KMS-11 (cell line): ENCODE measurements at regions not wholly inside any gene's neighbourhood (a gene's known extent, or its start where the extent isn't known, plus 50 kb on each side); places are given as distances from the start of the nearest gene placed in this dataset.

Experiments
- H2AFZ ChIP-seq: fragments of 200-600 bp; sonication (generic); 2 replicates; pipeline ENCODE4 v1.6.1; 2016; ENCODE audit warnings: antibody characterized with exemption, mixed run types, low read depth
- H3K27ac ChIP-seq: fragments of 200-600 bp; sonication (generic); 2 replicates; pipeline ENCODE4 v1.6.1; 2016; ENCODE audit warnings: mild to moderate bottlenecking, mixed run types
- H3K27me3 ChIP-seq: fragments of 200-600 bp; sonication (generic); 2 replicates; pipeline ENCODE4 v1.6.1; 2017; ENCODE audit warnings: mild to moderate bottlenecking, low read depth, mixed run types, moderate library complexity; ENCODE audit not compliant: insufficient read depth
- H3K36me3 ChIP-seq: fragments of 200-600 bp; sonication (generic); 2 replicates; pipeline ENCODE4 v1.6.1; 2017; ENCODE audit warnings: mild to moderate bottlenecking, mixed run types; ENCODE audit not compliant: insufficient read depth
- H3K4me1 ChIP-seq: fragments of 200-600 bp; sonication (generic); 2 replicates; pipeline ENCODE4 v1.6.1; 2016; ENCODE audit warnings: mild to moderate bottlenecking, low read depth, mixed run types; ENCODE audit not compliant: poor library complexity, severe bottlenecking
- H3K4me2 ChIP-seq: fragments of 200-600 bp; sonication (generic); 2 replicates; pipeline ENCODE4 v1.7.0; 2016; ENCODE audit warnings: mild to moderate bottlenecking, mixed run types
- H3K4me3 ChIP-seq: fragments of 200-600 bp; sonication (generic); IDR thresholded peaks from 2 replicates; pipeline ENCODE4 v1.6.1; 2017; ENCODE audit warnings: low read depth, low read length, mixed read lengths; ENCODE audit not compliant: insufficient read depth
- H3K79me2 ChIP-seq: fragments of 200-600 bp; sonication (generic); 2 replicates; pipeline ENCODE4 v1.6.1; 2016; ENCODE audit warnings: low read depth, mixed run types; ENCODE audit not compliant: insufficient read depth
- H3K9ac ChIP-seq: fragments of 200-600 bp; sonication (generic); 2 replicates; pipeline ENCODE4 v1.6.1; 2016; ENCODE audit warnings: mild to moderate bottlenecking, mixed run types
- H4K20me1 ChIP-seq: fragments of 200-600 bp; sonication (generic); 2 replicates; pipeline ENCODE4 v1.6.1; 2016; ENCODE audit warnings: mild to moderate bottlenecking, mixed run types; ENCODE audit not compliant: insufficient read depth
- CTCF ChIP-seq: fragments of 200-600 bp; sonication (generic); conservative IDR thresholded peaks from 2 replicates; pipeline ENCODE4 v1.6.1; 2017; ENCODE audit warnings: low read depth, mild to moderate bottlenecking, antibody characterized with exemption, low read length, moderate library complexity, mixed read lengths

DNA sequence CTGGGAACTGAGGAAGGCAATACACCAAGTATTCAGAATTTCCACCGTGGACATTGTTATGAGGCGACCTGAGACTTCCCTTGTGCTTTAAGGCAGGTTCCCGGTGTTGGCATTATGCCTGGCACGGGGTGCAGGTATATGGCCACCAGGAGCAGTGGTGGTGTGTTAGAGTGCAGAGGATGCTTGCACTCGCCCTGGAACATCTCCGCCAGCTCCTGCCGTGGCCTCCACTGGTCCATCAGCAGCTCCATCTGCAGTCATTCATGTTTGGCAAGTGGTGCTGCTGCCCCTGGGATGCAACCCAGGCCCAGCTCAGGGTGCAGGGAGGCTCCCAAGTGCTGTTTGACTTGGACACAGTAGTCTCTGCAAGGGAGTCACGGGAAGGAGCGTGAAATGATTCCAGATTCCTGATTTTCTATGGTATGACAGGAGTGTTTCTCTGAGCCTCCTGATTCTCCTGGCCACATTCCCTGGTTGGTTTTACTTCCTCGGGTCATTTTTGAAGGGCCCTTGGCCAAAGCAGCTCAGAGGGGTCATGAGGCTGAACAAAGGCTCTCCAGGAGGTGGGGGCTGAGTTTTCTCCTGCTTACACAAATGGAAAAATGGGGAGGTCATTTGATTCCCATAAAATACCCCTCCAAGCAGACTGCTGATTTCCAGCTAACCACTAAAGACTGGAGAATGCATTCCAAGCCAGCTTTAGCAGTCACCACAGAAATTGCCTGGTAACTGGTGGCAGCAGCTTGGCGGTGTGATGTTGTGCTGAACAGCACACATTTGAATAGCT, 60.4 kb upstream of the PSEN2 start:
- H4K20me1 ChIP-seq: no peaks in the 10 kb centered on the region
- no peak for TF ChIP-seq CTCF
- no peak overlapping the region for H3K4me3 ChIP-seq
- H3K36me3 ChIP-seq: no peaks in the 10 kb centered on the region
- H3K4me1 ChIP-seq: no peaks in the 10 kb centered on the region
- no peak overlapping the region for H3K27ac ChIP-seq
- no peak overlapping the region for H3K9ac ChIP-seq
- H2AFZ ChIP-seq: no peak overlapping the region
- H3K27me3 ChIP-seq: no peaks in the 10 kb centered on the region
- H3K4me2 ChIP-seq: no peak overlapping the region
- no peaks in the 10 kb centered on the region for H3K79me2 ChIP-seq

GRCh38 chr1:226808501-226808900, 61.9 kb upstream of the PSEN2 start:
- H3K9ac ChIP-seq: no peak overlapping the region
- no peaks in the 10 kb centered on the region for H3K79me2 ChIP-seq
- H4K20me1 ChIP-seq: no peaks in the 10 kb centered on the region
- TF ChIP-seq CTCF: no peak
- no peaks in the 10 kb centered on the region for H3K4me1 ChIP-seq
- no peak overlapping the region for H3K27ac ChIP-seq
- no peaks in the 10 kb centered on the region for H3K36me3 ChIP-seq
- H3K4me3 ChIP-seq: no peak overlapping the region
- H3K27me3 ChIP-seq: no peaks in the 10 kb centered on the region
- no peak overlapping the region for H2AFZ ChIP-seq
- no peak overlapping the region for H3K4me2 ChIP-seq

DNA sequence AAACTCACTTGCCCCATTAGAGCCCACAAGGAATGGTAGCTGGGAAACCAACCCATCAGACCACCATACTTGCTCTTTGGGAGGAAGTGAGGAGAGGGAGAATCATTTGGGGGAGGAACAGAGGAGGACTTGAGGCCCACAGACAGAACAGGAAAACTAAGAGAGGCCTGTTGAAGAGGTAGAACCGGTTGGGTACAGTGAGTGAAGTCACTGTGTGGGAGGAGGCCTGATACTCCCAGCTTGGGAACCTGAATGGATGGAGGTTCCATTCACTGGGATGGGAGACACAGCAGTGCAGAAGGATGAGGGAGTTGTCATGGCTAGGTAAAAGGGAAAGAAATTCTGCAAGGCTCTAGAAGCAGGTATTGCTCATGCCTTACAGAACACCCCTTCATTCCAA, 63.4 kb upstream of the PSEN2 start:
- TF ChIP-seq CTCF: no peak
- Histone ChIP-seq H3K27ac (no peak overlapping the region), H3K4me3 (no peak overlapping the region), H3K4me1 (no peaks in the 10 kb centered on the region), H2AFZ (no peak overlapping the region), H3K9ac (no peak overlapping the region), H3K4me2 (no peak overlapping the region), H4K20me1 (no peaks in the 10 kb centered on the region), H3K36me3 (no peaks in the 10 kb centered on the region), H3K79me2 (no peaks in the 10 kb centered on the region), H3K27me3 (no peaks in the 10 kb centered on the region)

GRCh38 chr1:226804907-226805759, 65.3 kb upstream of the PSEN2 start:
- H3K4me1 ChIP-seq: no peaks in the 10 kb centered on the region
- no peak overlapping the region for H2AFZ ChIP-seq
- no peaks in the 10 kb centered on the region for H3K36me3 ChIP-seq
- no peaks in the 10 kb centered on the region for H4K20me1 ChIP-seq
- no peaks in the 10 kb centered on the region for H3K79me2 ChIP-seq
- H3K4me2 ChIP-seq: no peak overlapping the region
- no peak overlapping the region for H3K9ac ChIP-seq
- TF ChIP-seq CTCF: no peak
- H3K27me3 ChIP-seq: no peaks in the 10 kb centered on the region
- H3K4me3 ChIP-seq: no peak overlapping the region
- H3K27ac ChIP-seq: no peak overlapping the region
